GM13976 (cell line): ENCODE measurements at regions not wholly inside any gene's neighbourhood (a gene's known extent, or its start where the extent isn't known, plus 50 kb on each side); places are given as distances from the start of the nearest gene placed in this dataset.

Experiments
- DNase-seq: peaks from one replicate; pipeline ENCODE4 v3.0.0; 2012; ENCODE audit warnings: low spot score
- CTCF ChIP-seq: IDR thresholded peaks from 2 replicates; pipeline ENCODE4 v1.5.1; 2012; ENCODE audit warnings: borderline replicate concordance, mild to moderate bottlenecking; ENCODE audit not compliant: insufficient read depth; ENCODE audit errors: extremely low read depth, missing control alignments, control extremely low read depth
- in situ Hi-C: fragments of 300-500 bp; cut with MboI; formaldehyde crosslinking; loops from one replicate; pipeline ENCODE4 v1.12.0; 2022; ENCODE audit warnings: low sequenced_read_pairs, mixed read lengths, inconsistent platforms; ENCODE audit not compliant: unreplicated experiment

GRCh38 chr10:130824230-130825014 lies 487.1 kb downstream of the TCERG1L start:
- DNase-seq = no peak
- in situ Hi-C loops = no loop called here
- TF ChIP-seq CTCF = no peak

DNA sequence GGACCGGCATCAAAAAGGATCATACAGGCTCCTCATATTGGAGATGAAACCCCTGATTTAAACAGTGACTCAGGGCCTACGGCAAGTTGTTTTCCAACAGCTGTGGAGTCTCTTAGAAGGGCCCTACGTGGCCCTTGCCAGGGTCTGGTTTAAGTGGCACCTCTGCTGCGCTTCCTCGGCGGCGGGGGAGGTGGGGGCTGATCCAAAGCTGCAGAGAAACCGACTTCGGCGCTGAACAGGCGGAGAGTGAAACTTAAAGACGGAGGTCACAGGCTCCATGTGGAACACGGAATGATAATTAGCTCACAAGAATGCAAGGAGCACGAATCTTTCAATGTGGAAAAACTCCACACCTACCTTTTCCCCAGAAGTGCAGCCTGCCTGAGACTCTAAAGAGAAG lies 477.9 kb downstream of the TCERG1L start:
- TF ChIP-seq CTCF = no peak
- no peak for DNase-seq
- in situ Hi-C loops = no loop called here

DNA sequence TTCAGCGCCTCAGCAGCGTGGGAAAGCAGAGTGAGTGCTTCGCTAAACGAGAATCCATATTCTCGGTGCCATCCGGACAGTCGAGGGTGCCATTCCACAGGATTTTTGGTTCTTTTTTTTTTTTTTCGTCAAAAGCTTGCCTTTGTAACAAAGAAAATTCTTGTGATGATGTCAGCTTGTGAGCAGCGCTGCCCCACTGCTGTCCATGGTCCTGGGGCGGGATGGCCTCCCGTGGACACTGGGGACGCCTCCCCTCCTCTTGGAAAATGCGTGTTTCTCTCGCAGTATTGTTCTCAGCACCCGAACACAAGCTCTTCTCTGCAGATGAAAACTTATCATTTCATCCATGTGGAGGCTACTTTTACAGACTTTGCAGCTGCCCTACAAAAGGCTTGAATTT lies 477.4 kb downstream of the TCERG1L start:
- no peak for TF ChIP-seq CTCF
- DNase-seq = no peak
- in situ Hi-C loops = no loop called here

- in situ Hi-C loops = no loop called here
- no peak for TF ChIP-seq CTCF
- no peak for DNase-seq
Observed at GRCh38 chr10:130834573-130834972, 476.9 kb downstream of the TCERG1L start.

GRCh38 chr10:130835068-130835467 lies 476.5 kb downstream of the TCERG1L start:
- no peak for TF ChIP-seq CTCF
- in situ Hi-C loops = no loop called here

DNA sequence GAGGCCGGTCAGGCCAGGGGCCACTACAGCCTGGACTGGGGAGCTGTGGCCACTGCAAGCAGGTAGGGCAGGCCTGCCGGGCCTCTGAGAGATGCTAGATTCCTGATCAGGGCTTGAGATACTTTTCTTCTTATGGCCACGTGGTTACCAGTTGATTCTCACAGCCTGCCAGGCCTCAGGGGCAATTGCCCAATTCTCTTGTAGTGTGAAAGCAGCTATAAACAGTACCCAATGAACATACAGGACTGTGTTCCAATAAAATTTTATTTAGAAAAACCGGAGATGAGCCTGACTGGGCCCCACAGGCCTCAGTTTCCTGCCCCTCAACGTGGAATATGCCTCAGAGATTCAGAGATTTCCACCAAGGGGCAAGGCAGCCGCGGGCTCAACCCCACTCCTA lies 475.2 kb downstream of the TCERG1L start:
- no peak for TF ChIP-seq CTCF
- DNase-seq = no peak
- in situ Hi-C loops = no loop called here

More at GRCh38 chr10:130835068-130835467, 476.5 kb downstream of the TCERG1L start:
- no peak for DNase-seq
